NB4 (cell line): ENCODE measurements at regions not wholly inside any gene's neighbourhood (a gene's known extent, or its start where the extent isn't known, plus 50 kb on each side); places are given as distances from the start of the nearest gene placed in this dataset.

Experiments
- DNase-seq: peaks from one replicate; pipeline ENCODE4 v3.0.0; 2010; ENCODE audit warnings: low read depth
- H3K4me3 ChIP-seq: one replicate; pipeline ENCODE4 v1.5.1; 2011; ENCODE audit warnings: mild to moderate bottlenecking, low read depth, low read length, moderate library complexity
- CTCF ChIP-seq: IDR thresholded peaks from one replicate; pipeline ENCODE4 v1.5.1; 2012; ENCODE audit warnings: low read depth, low read length
- MYC ChIP-seq: IDR thresholded peaks from 2 replicates; pipeline ENCODE4 v1.6.1; 2011; ENCODE audit warnings: low read depth, low read length
- POLR2A ChIP-seq: IDR thresholded peaks from 2 replicates; pipeline ENCODE4 v1.6.1; 2011; ENCODE audit warnings: mild to moderate bottlenecking; ENCODE audit not compliant: insufficient read length; ENCODE audit errors: extremely low read depth
- TF ChIP-seq, protein P1 (sequence below): IDR thresholded peaks from 2 replicates; pipeline ENCODE4 v1.6.1; 2011; ENCODE audit warnings: low read depth, low read length

DNA sequence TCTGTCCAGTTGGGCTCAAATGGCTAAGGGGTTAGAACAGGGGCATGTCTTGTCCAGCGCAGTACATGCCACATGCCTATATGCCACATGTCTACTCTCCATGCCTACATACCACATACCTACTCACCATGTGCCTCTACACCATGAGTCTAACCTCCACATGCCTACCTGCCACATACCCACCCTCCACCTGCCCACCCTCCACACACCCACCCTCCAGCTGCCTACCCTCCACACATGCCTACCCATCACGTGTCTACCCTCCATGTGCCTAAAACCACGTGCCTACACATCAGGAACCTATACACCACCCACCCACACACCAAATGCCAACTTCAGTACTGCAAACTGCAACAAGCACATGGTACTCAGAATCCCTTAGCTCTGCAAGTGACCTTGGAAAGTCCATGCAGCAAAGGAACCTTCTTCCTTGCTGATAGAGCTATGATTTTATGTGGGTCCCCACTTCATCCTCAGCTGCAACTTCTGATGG lies 113.0 kb upstream of the CST7 start:
- TF ChIP-seq, protein P1, sequence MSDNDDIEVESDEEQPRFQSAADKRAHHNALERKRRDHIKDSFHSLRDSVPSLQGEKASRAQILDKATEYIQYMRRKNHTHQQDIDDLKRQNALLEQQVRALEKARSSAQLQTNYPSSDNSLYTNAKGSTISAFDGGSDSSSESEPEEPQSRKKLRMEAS, result peak; percentile 39; the same call in 1 of the 2 replicates
- TF ChIP-seq CTCF, result no peak
- H3K4me3 ChIP-seq, result no peak overlapping the region
- no peak for DNase-seq

GRCh38 chr20:24836661-24837299 lies 112.3 kb upstream of the CST7 start:
- no peak overlapping the region for H3K4me3 ChIP-seq
- TF ChIP-seq CTCF (no peak), MYC (no peak), POLR2A (no peak)
- TF ChIP-seq, protein P1, result no peak
- DNase-seq, result no peak

DNA sequence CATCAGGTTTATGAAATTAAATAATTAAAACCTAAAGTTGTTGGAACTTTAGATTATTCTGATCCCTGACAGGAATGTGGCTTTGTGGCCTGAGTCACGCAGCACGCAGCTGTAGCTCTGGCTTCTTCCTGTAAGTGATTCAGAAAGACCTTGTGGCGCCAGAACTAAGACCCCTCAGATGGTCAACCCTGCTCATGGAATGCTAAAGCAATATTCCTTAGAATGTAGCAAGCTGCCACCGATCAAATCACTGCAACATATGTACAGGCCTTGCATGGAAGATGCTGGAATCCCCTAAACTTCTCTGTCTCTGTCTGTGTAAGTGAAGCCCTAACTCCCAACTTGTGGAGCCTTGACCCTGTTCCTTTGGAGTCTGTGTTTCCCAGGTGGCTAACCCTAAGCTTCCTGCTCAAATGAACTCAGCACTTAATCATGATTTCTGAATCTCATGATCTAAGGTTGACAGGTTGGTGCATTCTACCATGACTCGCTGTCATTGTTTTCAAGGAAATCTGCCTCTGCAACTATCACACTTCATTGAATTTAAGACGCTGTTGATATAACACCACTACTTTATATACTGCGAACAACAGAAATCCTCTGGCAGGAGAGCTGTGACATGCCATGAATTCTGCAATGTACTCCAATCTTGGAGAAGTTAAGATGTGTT lies 111.2 kb upstream of the CST7 start:
- no peak for TF ChIP-seq POLR2A
- TF ChIP-seq MYC, result no peak
- no peak for DNase-seq
- H3K4me3 ChIP-seq, result no peak overlapping the region

- no peak for DNase-seq
- no peak for TF ChIP-seq POLR2A
- TF ChIP-seq CTCF, result no peak
- TF ChIP-seq, protein P1, result no peak
- TF ChIP-seq MYC, result no peak
Measured at GRCh38 chr20:24838546-24839535, 110.2 kb upstream of the CST7 start.

GRCh38 chr20:24840121-24840713 lies 108.9 kb upstream of the CST7 start:
- no peak overlapping the region for H3K4me3 ChIP-seq
- no peak for DNase-seq
- TF ChIP-seq CTCF, result no peak
- no peak for TF ChIP-seq MYC
- TF ChIP-seq POLR2A, result no peak
- TF ChIP-seq, protein P1, result no peak

More at GRCh38 chr20:24838546-24839535, 110.2 kb upstream of the CST7 start:
- no peak overlapping the region for H3K4me3 ChIP-seq
